HTR-8/SVneo (cell line): ENCODE measurements at regions not wholly inside any gene's neighbourhood (a gene's known extent, or its start where the extent isn't known, plus 50 kb on each side); places are given as distances from the start of the nearest gene placed in this dataset.

ENCODE experiments used
- DNase-seq: peaks from one replicate; pipeline ENCODE4 v3.0.0; 2011; ENCODE audit warnings: low spot score, mixed read lengths; ENCODE audit not compliant: insufficient read length
- FAIRE-seq: peaks from 2 replicates; lab custom pipeline; 2011; peaks lifted over from hg19 to GRCh38; lab: Jason Lieb, UNC

DNA sequence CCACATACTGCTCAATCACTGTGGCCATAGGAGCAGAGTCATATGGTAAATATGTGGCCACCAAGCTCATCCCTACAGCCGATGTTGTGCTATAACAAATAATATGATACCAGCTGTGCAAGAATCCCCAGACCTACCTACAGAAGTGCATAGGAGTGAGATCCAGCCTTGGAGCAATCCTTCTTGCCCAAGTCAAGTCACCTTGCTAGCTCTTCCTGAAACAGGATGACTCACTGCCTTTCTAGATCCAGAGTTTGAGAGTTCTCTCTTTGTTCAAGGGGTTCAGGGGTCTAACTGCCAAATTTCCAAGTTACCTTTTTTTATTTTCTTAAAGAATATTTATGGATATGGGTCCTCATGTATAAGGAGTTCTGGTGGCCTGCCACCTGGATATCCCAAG lies 195.7 kb upstream of the MAN1A1 start:
- FAIRE-seq (no peak), DNase-seq (no peak)

DNA sequence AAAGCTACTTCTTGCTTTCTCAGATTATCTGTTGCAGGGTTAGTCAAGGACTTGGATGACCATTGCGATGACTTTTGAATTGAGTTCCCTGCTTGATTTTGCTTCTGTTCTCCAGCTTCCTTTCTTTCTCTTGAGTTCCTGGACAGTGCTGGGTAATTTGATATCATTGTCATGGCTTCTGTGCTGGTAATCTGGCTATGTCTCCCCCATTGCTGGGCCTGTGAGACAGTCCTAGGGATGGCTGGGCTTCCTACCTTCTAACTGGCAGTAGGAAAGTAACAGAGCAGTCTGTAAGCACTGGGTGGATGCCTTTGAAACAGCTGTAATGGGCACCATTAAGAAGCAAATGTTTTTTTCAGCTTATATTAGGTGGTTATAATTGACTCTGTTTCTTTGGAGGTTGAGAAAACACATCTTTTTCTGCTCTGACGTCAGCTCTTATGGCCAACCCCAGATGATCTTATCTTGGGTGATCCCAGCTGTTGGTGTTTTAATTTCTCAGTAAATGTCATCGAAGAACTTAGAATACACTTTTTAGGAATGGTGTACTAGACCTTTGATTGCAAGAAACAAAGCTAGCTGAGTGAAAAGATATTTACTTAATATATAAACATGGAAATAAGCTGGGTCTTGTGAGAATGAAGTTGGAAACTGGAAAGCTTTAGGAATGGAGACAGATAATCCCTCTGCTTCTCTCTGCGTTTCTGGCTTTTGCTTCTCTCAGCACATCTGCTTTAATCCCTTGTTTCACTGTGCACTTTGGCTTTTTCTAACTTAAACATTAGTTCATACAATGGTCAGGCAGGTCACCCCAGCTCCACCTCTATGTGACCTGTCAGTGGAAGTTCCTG lies 195.0 kb upstream of the MAN1A1 start:
- FAIRE-seq (no peak), DNase-seq (no peak)

DNA sequence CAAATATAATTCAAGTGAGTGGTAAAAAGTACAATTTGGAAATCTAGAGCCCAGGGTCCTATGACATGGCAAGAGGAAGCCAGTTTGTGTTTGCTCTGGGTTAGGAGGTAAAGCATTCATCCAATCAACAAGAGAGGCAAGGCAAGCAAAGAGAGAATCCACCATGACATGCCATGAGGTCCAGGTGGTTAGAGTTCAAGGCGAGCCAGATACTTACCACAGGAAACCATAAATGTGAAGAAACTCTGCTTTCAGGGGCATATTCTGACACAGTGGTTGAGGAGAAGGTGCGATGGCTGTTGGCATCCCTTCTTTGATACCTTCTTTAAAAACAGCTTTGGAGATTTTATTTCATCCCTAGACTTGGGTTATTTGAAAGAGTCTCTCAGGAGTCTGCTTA lies 193.8 kb upstream of the MAN1A1 start:
- FAIRE-seq, result no peak

DNA sequence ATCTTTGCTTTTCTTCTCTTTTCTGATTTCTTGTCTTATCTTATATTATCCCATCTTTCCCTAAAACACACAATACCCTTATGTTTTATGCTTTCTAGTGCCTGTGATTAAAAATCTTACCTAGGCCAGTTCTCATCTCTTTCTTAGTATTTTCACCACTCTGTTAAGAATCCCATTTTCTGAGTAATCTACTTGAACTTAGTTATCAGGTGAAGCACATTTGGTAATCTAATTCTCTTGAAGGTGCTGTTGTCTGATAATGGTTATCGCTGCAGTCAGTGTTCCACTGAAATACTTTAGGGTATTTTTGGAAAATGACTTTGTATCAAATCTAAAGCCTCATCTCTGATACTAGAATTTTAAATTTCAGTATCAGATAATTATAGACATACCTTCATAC lies 192.5 kb upstream of the MAN1A1 start:
- DNase-seq, result no peak
- FAIRE-seq, result no peak

More for the DNA sequence above, 193.8 kb upstream of the MAN1A1 start:
- DNase-seq, result no peak

DNA sequence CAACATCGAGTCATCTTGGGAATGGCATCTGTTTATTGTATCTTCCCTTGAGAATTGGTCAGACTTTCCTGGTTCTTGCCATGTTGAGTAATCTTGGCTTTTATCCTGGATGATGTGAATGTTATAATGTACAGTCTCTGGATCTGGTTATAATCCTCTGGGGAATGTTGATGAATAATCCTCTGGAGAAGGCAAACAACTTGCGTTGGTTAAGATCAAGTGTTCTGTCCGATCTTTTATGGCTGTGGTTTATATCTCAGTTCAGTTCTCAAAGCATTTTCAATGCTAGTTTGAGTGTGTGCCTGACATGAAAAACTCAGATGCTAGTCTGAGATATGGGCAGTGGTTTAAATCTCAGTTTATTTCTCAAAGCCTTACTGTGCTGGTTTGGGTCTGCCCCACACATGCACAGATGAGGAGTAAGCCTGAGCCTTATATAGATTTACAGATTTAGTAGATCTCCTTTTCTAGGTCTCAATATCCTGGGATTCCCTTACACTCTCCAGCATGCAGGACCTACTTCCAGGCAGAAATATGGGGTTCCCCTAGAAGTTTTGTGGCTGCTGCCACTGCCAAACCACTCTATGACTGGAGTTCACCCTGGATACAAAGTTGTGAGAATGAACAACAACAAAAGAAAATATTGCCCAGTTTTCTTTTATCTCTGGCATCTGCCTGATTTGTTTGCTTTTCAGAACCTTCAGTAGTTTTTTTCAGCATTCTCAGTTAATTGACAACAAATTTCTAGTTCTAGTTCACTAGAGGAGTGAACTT lies 191.8 kb upstream of the MAN1A1 start:
- FAIRE-seq, result no peak
- DNase-seq, result peak; percentile 33

DNA sequence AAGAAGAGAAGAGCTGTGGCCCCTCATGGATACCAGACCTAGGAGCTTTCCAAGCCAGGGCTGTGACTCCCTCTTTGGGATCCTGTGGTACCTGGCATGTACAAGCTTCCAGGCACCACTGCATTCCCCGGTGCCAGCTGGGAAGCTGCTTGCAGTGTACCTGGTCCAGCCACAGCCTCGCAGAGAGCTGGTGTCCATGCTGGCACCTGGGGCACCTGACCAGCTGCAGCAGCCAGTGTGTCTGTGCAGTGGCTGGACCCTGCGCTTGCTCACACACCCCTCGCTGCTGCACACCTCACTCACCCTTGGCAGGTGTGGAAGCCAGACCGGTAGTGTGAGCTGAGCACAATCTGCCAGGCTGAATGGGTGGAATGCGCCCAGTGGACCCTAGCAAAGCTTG lies 190.9 kb upstream of the MAN1A1 start:
- no peak for DNase-seq
- no peak for FAIRE-seq

DNA sequence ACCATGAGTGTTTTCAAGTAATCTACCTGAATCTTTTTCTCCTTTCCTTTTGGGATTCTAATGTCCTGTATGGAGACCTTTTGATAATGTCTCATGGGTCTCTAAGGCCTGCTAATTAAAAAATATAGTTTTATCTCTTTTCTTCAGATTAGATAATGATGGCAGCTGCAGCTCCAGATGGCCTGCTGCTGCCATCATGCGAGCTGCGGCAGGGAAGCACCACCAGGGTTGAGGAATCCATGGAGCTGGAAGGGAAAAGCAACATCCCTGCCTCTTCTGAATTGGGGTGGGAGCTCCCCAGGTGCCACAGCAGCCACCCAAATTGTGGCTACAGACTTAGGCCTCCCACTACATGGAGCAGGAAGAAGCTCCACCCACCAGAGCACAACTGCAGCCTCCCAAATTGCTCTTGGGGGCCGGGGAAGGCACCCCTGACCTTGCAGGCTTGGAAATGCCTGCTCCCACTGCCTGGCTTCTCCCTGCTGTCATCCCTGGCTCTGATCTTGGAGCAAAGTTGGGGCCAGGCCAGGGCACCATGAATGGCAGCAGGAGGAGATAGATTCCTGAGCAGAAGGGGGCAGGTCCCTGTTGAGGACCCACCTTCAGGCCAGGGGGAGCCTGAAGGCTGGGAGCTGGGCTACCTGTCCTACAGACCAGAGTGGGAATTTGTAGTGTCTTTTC lies 189.6 kb upstream of the MAN1A1 start:
- DNase-seq (no peak), FAIRE-seq (no peak)

DNA sequence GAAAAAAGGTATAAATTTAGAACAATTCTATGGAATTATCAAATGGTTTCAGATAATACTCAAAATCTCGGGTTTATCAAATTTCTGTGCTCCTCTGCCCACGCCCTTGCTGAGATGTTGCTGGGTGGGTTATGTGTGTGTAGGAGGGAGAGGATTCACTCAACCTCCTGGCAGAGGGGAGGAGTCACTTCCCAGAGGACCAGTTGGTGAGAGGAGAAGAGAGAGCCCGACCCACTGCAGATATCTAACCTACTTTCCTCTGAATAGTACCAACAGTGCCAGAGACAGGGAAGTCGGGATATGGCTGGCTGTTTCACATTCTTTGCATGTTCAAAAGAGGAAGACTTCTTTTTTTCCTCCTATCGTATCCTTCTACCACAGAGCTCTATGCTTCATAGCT lies 187.1 kb upstream of the MAN1A1 start:
- FAIRE-seq (no peak), DNase-seq (no peak)

DNA sequence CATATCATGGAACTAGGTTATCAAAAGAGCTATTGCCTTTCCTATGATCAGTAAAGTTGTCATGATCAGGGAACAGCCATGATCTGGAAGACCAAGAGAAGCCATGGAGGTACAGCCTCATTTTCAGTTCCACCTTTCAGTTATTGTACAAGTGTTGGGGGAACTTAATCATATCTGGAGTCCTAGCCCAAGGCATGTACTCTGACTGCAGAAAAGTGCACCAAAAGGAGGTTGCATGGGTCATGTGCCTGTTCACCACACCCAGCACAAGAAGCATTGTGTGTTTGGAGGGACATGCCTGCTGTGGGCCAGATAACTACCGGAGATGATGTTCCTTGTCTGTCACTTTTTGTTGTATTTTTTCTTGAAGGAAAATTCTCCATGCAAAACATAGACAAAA lies 185.8 kb upstream of the MAN1A1 start:
- DNase-seq (no peak), FAIRE-seq (no peak)

DNA sequence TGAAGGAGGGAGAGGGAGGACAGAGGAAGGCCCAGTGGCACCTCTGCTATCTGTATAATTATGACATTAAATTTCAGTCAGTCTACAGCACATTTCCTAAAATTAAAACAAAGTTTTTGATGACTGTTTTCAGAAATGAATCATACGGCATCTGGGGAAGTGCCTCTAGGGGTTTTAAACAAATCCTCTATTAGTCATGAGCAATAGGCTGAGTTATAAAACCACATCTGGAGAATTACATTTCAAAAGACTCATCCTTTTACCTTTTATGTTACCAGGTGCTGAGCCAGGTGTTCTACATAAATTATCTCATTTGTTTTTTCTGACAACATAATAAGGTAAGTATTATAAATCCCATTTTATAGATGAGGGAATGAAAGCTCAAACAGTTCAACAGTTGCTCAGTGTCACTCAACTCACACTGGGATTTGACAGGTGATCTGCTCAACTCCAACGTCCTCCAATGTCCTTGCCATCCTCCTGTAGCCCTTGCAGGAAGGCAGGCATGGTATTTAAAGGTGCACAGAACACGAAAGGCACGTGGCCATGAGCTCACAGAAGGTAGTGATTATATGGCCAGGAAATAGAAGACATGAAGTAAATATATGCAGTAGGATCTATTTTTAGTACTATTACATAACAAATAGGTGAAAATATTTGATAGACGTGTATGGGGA lies 184.2 kb upstream of the MAN1A1 start:
- DNase-seq (peak; percentile 12), FAIRE-seq (no peak)

DNA sequence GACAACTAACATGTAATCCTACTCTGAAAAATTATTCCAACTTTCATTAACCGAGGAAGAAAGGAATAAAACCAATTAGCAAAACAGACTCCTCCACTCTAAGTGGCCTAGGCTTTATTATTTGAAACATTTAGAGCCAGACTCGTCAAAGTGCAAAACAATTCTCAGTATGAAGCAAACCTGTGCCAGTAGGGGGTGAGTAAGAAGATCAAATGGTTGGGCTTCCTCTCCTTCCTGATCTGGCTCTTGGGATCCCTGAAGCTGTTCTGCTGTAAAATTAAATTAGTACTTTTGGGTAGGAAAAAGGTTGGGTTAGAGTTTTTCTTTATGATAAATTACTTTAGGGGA lies 177.6 kb upstream of the MAN1A1 start:
- DNase-seq, result no peak
- FAIRE-seq, result no peak

DNA sequence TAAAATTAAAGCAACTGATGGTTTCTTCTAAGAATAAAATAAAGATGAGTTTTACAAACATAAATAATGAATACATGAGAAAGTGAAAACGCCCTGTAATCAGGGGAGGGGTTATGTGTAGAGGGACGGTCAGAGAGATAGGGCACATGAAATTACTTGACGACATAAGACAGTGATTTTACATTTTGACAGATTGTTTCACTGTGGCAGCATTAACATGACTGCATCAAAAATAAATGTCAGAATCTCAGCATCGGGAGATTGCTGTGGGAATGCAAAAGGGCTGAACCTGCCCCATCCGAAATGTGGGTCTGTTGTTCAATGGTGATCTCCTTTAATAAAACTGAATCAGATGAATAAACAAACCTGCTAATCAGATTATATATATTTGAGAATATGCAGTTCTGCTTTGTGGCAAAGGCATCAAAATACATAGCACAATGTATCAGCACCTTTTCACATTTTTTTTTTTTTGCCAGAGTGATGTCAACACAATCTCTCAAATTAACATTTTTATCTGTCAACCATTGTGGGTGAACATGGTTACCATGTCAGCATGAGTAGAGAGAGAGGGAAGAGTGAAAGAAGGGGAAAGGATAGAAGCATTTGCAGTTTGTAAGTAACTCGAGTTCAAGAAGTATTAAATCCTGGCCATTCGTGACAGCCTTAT lies 177.1 kb upstream of the MAN1A1 start:
- no peak for DNase-seq
- FAIRE-seq, result no peak

DNA sequence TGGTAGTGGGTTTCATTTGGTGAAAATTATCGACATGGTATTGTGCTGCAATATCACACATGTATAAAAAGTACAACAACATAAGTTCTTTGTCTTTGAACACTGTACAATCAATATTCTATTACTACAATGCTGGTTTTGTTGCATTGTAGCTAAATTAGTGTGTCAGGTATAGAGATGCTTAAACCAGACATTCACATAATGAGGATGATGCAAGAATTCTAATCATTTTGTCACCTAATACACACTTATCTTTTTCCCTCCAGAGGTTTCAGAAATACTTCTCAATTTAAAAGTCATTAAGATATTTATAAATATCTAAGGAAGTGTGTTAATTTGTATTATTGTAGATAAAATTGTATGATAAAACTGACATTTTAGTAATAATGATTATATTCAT lies 174.8 kb upstream of the MAN1A1 start:
- DNase-seq (no peak), FAIRE-seq (no peak)

DNA sequence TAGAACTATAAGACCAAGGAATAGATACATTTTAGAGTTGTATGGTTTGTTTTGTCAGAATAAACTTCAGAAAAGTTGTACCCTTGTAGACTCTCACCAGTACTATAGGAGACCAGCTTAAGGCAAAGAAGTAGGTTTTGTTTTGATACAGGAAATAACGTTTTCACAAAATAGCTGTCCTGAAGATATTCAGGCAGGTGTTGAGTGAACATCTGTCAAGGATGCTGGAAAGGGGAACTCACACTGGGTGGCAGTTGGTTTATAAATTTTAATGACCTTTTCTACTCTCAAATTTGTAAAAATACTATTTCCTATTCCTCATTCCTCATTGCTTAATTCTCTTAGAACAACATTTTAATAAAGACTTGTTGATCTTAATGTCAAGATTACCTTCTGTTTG lies 174.0 kb upstream of the MAN1A1 start:
- no peak for FAIRE-seq
- no peak for DNase-seq

DNA sequence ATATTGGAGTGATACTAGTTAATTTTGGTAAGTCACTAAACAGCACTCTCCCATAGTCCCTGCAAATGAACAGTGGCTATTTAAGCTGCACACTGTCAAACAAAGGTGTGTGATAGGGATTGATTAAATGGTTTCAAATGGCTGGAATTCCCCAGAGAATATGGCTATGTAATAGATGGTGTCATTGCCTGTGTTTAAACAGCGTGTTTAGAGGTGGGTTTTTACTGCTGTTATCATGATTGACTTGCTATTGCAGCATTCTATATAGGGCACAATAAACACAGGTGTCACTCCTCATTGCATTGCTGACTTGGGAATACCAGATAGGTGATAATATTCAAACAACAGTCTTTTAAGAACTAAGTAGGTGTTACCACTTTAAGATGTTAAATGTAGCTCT lies 171.7 kb upstream of the MAN1A1 start:
- DNase-seq (no peak), FAIRE-seq (no peak)

DNA sequence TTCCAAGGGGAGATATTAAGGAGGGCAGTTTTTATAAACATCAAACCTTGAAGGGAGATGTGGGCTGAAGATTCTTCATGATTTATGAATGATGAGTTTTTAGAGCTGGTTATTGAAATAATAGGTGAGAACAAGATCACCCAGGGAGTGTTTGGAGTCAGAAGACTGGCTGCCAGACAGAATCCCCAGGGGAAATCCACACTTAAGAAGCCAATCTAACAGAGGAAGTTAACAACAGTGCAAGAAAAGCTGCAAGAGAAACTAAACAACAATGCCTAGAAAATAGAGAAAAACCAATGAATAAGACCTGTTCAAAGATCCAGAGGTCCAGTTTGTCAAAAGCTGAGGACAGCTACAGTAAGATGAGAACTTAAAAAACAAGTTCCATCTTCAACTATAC lies 167.9 kb upstream of the MAN1A1 start:
- no peak for DNase-seq
- FAIRE-seq, result no peak

DNA sequence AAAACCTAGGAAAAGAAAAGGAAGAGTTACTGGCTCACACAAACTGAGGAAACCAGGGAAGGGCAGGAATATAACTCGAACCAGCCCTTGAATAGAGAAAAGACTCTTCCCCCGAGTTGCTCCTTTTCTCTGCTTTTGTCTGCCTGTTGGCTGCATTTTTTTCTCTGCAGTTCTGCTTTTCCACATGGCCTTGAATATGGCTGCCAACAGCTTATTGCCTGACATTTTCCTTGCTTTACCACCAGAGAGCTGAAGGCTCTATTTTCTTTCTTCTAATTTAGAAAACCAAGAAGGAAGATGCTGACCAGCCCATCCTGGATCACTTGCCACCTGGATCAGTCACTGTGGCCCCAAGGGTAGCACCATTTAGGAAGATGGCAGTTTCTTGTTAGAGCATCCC lies 164.8 kb upstream of the MAN1A1 start:
- DNase-seq, result no peak
- FAIRE-seq, result no peak

DNA sequence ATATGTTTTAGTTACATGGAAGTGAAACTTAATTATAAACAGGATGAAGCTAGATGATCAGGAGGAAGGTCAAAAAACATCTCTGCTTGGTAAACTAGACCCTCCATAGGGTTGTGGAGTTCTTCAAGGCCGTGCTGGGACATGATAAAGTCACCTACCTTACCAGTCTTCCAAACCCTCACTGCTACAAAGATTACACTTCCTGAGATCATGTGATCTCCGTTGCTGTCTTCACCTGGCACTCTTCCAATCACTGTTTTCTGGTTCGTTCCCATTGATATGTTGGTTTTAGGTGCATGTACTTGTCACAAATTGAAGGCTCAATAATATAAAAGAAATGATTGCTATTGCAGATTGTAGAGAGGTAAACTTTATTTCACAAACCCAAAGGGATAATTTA lies 161.5 kb upstream of the MAN1A1 start:
- no peak for FAIRE-seq
- no peak for DNase-seq

DNA sequence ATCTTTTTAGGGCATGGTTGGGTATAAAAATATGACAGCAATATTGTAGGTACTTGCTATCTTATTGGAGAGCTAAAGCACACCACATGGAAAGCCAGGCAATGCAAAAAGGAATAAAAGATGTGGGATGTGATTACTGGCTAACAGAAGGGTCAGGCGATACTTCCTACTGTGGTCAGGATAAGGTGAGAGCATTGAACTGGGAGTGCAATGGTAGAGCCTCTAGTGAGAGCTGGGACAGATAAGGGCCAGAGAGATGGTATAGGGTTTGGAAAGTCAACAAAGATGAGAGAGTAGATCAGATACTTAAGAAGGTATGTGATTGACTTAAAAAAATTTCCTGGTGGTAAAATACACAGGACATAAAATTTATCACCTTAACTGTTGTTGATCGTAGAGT lies 160.7 kb upstream of the MAN1A1 start:
- DNase-seq (no peak), FAIRE-seq (no peak)

DNA sequence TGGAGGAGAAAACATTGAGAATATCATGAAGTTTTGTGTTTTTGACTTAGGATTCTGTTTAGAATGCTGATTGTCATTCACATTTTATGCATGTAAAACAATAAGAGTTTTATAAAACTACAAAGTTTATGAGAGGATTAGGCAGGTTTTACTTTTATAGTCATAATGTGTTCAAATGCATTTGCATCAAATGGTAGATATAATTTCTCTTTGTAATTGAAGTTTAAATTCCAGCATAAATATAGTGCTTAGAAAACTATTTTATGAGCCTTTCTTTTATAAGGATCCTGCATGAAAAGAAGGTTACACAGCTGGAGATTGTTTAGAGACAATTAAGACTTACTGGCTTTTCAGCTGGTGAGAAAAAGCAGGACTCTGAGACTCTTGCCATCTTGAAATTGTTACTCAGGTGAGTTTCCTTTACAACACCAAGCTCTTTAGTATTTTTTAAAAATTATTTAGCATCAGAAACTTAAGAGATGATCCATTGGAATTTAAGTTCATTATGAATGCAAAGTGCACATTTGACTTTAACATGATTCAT lies 157.1 kb upstream of the MAN1A1 start:
- DNase-seq (no peak), FAIRE-seq (no peak)
